GM19438 (cell line): ENCODE measurements at regions not wholly inside any gene's neighbourhood (a gene's known extent, or its start where the extent isn't known, plus 50 kb on each side); places are given as distances from the start of the nearest gene placed in this dataset.

Source experiments
- ATAC-seq: cut with Tn5 transposase; IDR thresholded peaks from one replicate; pipeline ENCODE4 v1.9.1; 2021; ENCODE audit warnings: low read depth; ENCODE audit not compliant: unreplicated experiment

- ATAC-seq: no peak
Measured at GRCh38 chr16:49216593-49216992, 65.0 kb downstream of the CBLN1 start.

GRCh38 chr16:49213594-49213993, 68.0 kb downstream of the CBLN1 start:
- no peak for ATAC-seq

- no peak for ATAC-seq
Measured at GRCh38 chr16:49204191-49204590, 77.4 kb downstream of the CBLN1 start.

GRCh38 chr16:49203361-49203760, 78.3 kb downstream of the CBLN1 start:
- no peak for ATAC-seq

- ATAC-seq: no peak
Measured at GRCh38 chr16:49201118-49201517, 80.5 kb downstream of the CBLN1 start.

GRCh38 chr16:49200223-49200820, 81.3 kb downstream of the CBLN1 start:
- no peak for ATAC-seq

GRCh38 chr16:49195237-49195548, 86.4 kb downstream of the CBLN1 start:
- ATAC-seq: no peak

GRCh38 chr16:49194537-49195236, 87.0 kb downstream of the CBLN1 start:
- ATAC-seq: no peak

GRCh38 chr16:49193596-49193995, 88.0 kb downstream of the CBLN1 start:
- no peak for ATAC-seq

GRCh38 chr16:49189286-49189685, 92.4 kb downstream of the CBLN1 start:
- no peak for ATAC-seq

- no peak for ATAC-seq
Measured at GRCh38 chr16:49183911-49184310, 97.7 kb downstream of the CBLN1 start.

- no peak for ATAC-seq
Measured at GRCh38 chr16:49181791-49182518, 99.7 kb downstream of the CBLN1 start.

- ATAC-seq: no peak
Measured at GRCh38 chr16:49179714-49180330, 101.8 kb downstream of the CBLN1 start.

- ATAC-seq: no peak
Measured at GRCh38 chr16:49168126-49168525, 113.5 kb downstream of the CBLN1 start.

- no peak for ATAC-seq
Measured at GRCh38 chr16:49165025-49165424, 116.6 kb downstream of the CBLN1 start.

GRCh38 chr16:49161191-49161590, 120.4 kb downstream of the CBLN1 start:
- no peak for ATAC-seq

- ATAC-seq: no peak
Measured at GRCh38 chr16:49158029-49158642, 123.5 kb downstream of the CBLN1 start.

- no peak for ATAC-seq
Measured at GRCh38 chr16:49150341-49150740, 131.3 kb downstream of the CBLN1 start.

- no peak for ATAC-seq
Measured at GRCh38 chr16:49148410-49148809, 133.2 kb downstream of the CBLN1 start.

- ATAC-seq: no peak
Measured at GRCh38 chr16:49140618-49141017, 141.0 kb downstream of the CBLN1 start.

- no peak for ATAC-seq
Measured at GRCh38 chr16:49130397-49130796, 151.2 kb downstream of the CBLN1 start.
